ENCODE measurements at regions not wholly inside any gene's neighbourhood (a gene's known extent, or its start where the extent isn't known, plus 50 kb on each side); places are given as distances from the start of the nearest gene placed in this dataset.
A peak's percentile ranks its signal among the peaks of the same experiment; 100 is the strongest.

DNA sequence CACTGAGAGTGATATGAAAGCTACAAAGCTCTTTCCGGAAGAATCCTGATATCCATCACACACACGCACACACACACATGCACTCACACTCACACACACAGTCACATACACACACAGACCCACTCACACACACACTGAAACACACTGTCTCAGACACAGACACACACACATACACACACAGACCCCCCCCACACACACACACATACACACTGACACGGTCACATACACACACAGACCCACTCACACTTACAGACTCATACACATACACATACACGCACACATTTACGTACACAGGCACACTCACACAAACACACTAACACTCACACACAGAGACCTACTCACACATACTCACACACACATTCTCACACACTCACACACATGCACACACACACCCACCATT, 58.6 kb downstream of the LIG4 start:
- no peak for DNase-seq (ENCODE audit: low spot score)

DNA sequence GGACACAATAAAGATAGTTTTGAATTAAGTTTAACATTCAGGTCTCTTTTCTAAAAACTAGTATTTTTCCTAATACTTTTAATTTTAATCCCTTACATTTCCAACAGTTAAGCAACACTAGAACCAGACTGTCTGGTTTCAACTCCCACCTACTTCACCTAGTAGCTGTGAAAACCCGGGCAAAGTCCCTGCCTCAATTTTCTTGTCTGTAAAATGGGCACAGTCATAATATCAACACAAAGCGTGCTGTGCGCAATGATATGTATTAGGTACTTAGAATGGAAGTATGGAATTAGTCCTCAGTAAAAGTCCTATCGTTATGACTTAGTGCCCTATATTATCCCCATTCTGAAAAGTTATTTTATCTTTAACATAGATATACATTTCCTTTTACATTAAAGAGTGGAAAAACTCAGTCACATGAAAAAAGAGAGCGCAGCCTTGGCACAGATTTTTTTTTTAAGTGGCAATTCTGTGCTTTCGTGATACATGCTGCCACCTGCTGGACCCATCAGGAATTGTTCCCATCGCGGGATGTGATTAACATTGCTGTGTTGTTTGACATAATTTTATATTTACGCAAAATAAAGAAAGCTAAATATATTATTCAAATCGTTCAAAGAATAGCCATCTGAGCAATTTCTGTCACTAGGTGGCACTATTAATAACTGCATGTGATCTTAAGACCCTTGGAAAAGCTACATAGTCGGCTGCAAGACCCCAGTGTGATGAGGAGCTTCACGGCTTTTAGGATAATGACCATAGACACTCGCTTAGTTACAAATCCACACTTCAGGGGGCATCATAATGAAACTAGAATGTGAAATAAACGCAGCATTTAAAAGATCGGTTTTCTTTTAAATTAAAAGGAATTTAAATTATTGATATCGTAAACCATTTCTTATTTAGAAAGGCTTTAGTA, 59.9 kb downstream of the LIG4 start:
- peak; percentile 38 for DNase-seq (ENCODE audit: low spot score)

- DNase-seq (ENCODE audit: low spot score): no peak
Observed at GRCh38 chr13:108154421-108154858, 60.9 kb downstream of the LIG4 start.

DNA sequence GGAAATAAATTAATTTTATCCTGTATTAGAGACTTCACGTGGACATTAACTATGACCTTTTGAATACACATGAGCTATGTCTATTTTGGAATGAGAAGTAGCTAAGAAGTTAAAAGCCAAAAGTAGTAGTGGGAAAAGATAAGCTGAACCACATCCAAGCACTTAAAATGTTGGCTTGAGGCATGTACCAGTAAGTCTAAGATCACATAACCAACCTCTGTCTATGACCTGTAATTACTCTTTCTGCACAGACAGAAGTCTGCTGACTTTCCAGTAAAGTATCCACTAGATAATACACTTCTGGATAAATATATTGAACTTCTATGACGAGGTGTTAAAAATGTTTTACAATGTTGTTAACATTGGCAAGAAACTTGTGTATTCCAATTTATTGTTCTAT, 68.7 kb downstream of the LIG4 start:
- DNase-seq (ENCODE audit: low spot score): no peak

- DNase-seq (ENCODE audit: low spot score): no peak
Observed at GRCh38 chr13:108142702-108143436, 72.5 kb downstream of the LIG4 start.

- no peak for DNase-seq (ENCODE audit: low spot score)
Observed at GRCh38 chr13:108137176-108137575, 78.2 kb downstream of the LIG4 start.

DNA sequence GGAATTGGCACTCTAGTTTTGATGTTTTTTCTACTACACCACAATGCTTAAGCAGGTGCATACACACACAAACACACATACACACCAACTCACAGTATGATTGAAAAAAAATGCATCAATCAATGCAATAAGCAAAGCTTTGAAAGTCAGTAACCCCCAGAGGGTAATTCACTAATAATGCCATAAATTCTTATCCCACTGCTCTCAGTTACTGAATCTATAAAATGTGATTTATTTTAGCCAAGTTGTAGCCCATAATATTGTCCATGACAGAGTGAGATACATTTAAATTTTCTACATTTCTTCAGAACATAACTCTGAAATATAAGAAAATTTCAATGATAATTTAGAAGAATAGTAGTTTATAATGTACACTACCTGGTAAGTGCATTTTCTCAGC, 87.9 kb downstream of the LIG4 start:
- DNase-seq (ENCODE audit: low spot score): no peak

- no peak for DNase-seq (ENCODE audit: low spot score)
Observed at GRCh38 chr13:108126056-108126455, 89.3 kb downstream of the LIG4 start.

GRCh38 chr13:108121406-108121805, 93.9 kb downstream of the LIG4 start:
- no peak for DNase-seq (ENCODE audit: low spot score)

DNA sequence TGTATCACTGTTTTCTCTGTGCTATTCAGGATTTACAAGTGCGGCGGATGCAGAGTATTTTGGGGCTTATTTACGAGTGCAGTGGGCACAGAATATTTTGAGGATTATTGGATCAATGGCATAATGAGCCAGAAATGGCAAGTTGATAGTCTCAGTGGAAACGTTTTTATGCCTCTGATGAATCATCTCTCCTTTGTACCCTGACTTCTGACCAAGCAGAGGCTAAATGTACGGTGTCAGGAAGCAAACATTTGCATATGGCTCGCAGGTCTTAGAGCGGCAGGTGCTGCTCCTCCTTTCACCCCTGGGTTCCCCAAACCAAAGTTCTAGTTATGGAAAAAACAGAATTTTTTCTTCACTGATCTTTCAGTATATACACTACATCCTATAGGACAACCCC, 94.5 kb downstream of the LIG4 start:
- DNase-seq (ENCODE audit: low spot score): no peak

DNA sequence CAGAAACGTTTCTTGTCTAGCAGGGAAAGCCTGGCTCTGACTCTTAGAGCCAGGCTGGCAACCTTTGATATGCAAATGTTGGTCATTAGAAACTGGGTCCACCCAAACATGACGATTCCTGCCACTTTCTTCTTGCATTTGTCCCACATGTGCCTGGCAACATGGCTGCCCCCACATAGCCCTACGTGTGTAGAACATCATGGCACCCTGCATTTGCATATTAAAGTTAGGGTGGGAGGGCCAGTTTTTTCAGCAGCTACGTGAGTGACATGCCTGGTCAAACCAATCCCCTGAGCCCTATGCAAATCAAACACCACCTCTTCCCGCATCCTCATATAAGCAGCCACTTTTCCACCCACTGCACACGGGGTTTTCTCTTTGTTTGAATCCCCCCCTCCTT, 95.0 kb downstream of the LIG4 start:
- no peak for DNase-seq (ENCODE audit: low spot score)

DNA sequence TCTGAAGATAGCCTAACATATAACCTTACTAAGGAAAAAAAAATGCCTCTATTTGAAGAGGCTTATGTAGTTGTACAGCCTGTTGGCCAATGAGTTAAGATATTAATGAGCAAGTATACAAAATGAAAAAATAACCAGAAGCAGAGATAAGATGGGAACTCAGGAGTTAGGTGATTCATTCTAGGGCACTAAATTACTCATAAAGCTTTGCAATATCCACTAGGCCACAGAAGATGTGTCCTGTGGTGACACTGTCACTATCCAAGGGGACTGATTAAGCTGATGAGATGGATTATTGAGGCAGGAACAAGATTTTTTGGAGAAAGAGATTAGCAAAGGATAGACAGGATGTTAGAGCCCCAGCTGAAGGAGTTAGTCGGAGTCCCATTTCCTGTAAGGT, 99.6 kb downstream of the LIG4 start:
- no peak for DNase-seq (ENCODE audit: low spot score)

GRCh38 chr13:108113407-108113806, 101.9 kb downstream of the LIG4 start:
- DNase-seq (ENCODE audit: low spot score): no peak

DNA sequence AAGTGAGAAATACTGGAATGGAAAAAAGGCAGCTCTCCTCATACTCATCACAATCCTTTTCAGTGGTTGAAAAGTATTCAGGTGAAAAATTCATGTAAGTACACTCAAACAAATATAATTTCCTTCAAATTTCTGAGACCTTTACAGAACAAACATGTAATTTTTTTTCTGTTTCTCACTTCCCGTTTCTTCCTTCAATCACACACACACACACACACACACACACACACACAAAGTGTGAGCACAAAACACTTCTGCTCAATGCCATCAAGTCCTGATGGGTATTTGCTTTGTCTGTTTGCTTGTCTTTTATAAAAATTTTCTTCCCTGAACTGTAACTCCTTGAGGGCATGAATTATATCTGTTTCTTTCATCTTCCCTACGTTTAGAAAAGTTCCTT, 110.6 kb downstream of the LIG4 start:
- DNase-seq (ENCODE audit: low spot score): no peak

DNA sequence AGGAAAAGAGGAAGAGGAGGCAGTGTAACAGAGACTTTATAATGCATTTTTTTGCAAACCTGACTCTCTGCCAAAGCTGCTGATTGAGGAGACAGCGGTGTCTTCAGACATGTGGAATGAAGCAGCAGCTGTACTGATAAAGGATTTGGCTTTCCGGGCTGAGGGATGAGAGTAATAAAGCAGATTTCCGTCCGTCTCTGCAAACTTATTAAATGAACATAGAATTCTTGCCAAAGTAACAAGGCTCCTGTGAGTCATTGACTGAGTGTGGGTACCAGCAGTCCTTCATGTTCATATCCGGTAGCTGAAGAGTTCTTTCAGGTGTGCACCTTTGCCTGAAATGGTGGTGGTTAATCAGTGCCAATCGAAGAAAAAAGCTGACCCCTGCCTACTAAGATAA, 112.6 kb downstream of the LIG4 start:
- no peak for DNase-seq (ENCODE audit: low spot score)

DNA sequence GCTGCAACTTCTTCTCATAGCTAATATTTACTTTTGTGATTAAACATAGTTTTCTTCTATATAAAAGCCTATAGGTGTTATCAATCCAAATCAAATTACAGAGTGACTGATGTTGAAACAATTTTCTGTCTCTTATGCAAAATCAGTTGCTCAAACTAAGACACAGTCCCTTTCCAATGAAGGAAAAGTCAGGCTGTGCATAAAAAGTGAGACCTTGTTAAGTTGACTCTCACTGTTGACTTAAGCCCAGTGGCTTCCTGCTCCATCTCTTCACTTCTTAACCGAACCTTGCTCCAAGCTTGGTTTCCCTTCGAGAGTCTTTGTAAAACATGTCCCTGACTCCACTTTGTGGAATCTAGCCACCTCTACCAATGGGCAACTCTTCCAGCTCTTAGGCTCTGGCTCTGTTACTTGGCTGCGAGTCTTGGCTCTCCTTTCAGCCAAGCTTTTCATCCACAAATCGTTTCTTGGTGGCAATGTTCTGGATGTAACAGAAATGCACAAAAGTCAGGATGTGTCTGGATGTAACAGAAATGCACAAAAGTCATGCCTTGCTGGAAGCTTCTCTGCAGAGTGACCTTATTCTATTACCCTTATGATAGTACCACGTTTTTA, 118.9 kb downstream of the LIG4 start:
- no peak for DNase-seq (ENCODE audit: low spot score)

GRCh38 chr13:108095036-108095435, 120.3 kb downstream of the LIG4 start:
- no peak for DNase-seq (ENCODE audit: low spot score)

GRCh38 chr13:108093616-108094015, 121.7 kb downstream of the LIG4 start:
- no peak for DNase-seq (ENCODE audit: low spot score)

- DNase-seq (ENCODE audit: low spot score): no peak
Observed at GRCh38 chr13:108087810-108088209, 127.5 kb downstream of the LIG4 start.

DNA sequence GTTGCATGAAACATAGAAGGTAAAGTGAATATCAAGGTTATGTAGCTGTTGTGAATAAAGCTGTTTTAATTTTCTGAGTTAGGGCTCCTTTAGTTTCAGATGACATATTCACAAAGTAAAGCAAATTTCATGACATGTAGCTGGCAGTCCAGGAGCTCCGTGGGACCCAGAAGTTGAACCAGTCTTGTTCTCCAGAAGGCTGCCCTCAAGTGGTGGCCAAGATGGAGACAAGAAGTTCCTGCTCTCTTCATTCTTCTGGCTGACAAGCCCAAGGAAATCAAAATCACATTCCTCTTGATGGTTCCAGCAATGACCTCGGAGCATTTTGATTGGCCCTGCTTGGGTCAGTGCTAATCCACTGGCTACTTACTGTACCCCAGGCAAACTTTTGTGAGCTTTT, 128.7 kb downstream of the LIG4 start:
- DNase-seq (ENCODE audit: low spot score): peak; percentile 27

GRCh38 chr13:108084840-108085239, 130.5 kb downstream of the LIG4 start:
- DNase-seq (ENCODE audit: low spot score): no peak

- DNase-seq (ENCODE audit: low spot score): peak; percentile 67
Observed at GRCh38 chr13:108083056-108083455, 132.3 kb downstream of the LIG4 start.

- peak; percentile 53 for DNase-seq (ENCODE audit: low spot score)
Observed at GRCh38 chr13:108082481-108082880, 132.9 kb downstream of the LIG4 start.
